Activated T-cell treated with anti-CD3 and anti-CD28 coated beads, Interleukin-2, amount 50 U/mL, for 4 hours (primary cell): ENCODE measurements at regions not wholly inside any gene's neighbourhood (a gene's known extent, or its start where the extent isn't known, plus 50 kb on each side); places are given as distances from the start of the nearest gene placed in this dataset.

Source experiments
- ATAC-seq, 2 donors: fragments of 200-7000 bp; cut with Tn5 transposase; one replicate each; pipeline ENCODE4 v1.10.0; 2021
- DNase-seq: peaks from one replicate; pipeline ENCODE4 v3.0.0-alpha.2; 2020
- H3K27me3 Mint-ChIP-seq: one replicate; pipeline ENCODE4 v1.8.0; 2021; ENCODE audit warnings: low read depth, mixed read lengths
- H3K36me3 Mint-ChIP-seq: one replicate; pipeline ENCODE4 v1.8.0; 2022; ENCODE audit warnings: mixed read lengths; ENCODE audit not compliant: insufficient read depth
- H3K4me1 Mint-ChIP-seq: one replicate; pipeline ENCODE4 v1.8.0; 2021; ENCODE audit warnings: low read depth, mixed read lengths
- H3K4me3 Mint-ChIP-seq: one replicate; pipeline ENCODE4 v1.8.0; 2021; ENCODE audit warnings: mild to moderate bottlenecking, moderate library complexity, mixed read lengths
- H3K9me3 Mint-ChIP-seq: one replicate; pipeline ENCODE4 v1.8.0; 2021; ENCODE audit warnings: mixed read lengths

GRCh38 chr11:134558916-134559601 lies 147.0 kb upstream of the B3GAT1 start:
- Mint-ChIP-seq H3K9me3 (no peaks in the 10 kb centered on the region), H3K4me3 (no peak overlapping the region), H3K36me3 (no peaks in the 10 kb centered on the region), H3K4me1 (no peaks in the 10 kb centered on the region), H3K27me3 (peaks cover 11% of the 10 kb centered on the region)
- ATAC-seq (no peak), DNase-seq (no peak)

DNA sequence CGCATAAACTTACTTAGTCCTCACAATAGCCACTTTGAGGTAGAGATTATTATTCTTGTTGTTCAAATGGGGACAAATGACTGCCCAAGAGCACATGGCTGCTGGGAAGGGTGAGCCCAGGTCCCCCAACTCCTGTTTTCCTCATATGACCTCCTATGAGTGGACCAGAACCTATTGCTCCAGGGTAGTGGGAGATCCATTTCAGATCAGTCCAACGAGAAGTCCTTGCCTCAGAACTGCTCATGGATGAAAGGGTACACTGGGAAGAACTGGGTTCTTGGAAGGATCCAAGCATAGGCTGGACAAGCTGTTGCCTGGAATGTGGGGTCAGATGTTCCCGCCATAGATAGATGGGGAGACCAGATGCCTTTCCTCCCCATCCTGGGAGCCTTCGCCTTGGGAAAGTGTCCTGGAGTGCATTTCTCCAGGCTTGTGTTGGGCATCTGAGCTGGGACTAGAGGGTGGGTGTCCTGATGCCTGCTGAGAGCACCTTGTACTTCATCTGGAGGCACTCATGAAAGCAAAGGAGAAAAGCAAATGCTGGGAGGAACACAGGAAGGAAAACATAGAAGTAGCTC lies 146.3 kb upstream of the B3GAT1 start:
- no peak for DNase-seq
- no peak for ATAC-seq
- no peak overlapping the region for H3K4me3 Mint-ChIP-seq

DNA sequence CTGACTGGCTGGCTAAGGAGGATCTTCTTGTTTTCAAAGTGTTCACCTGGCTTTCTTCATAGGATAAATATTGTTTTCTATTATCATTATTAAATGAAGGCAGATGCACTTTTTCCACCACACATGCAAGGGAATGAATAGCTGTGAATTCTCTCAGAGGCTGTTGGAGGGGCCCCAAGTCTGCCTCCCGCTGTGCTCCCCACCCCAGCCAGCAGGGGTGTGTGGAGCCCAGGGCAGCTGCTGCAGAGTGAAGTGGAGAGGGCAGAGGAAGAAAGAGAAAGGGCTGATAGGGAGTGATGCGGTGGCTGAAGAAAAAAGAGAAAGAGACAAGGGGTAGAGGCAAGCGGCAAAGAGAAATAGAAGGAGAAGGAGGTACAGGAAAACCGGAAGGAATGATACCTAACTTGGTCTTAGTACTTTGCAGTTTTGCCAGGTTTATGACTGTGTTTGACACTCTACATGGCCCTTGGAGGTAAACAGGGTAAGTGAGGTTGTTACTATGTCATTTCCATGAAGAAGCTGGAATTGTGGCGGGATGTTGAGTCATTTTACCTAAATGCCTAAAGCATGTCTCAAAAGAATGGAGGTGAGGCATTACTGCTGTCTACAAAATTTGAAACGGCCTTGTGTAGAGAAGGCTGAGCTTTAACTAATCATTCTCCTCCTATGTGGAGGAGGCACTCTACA lies 145.7 kb upstream of the B3GAT1 start:
- DNase-seq (no peak), ATAC-seq (no peak)
- H3K27me3 Mint-ChIP-seq, result peaks cover 11% of the 10 kb centered on the region
- H3K4me3 Mint-ChIP-seq, result no peak overlapping the region
- no peaks in the 10 kb centered on the region for H3K4me1 Mint-ChIP-seq
- no peaks in the 10 kb centered on the region for H3K36me3 Mint-ChIP-seq
- H3K9me3 Mint-ChIP-seq, result no peaks in the 10 kb centered on the region

More for the DNA sequence above, 146.3 kb upstream of the B3GAT1 start:
- Mint-ChIP-seq H3K27me3 (peaks cover 11% of the 10 kb centered on the region), H3K9me3 (no peaks in the 10 kb centered on the region), H3K36me3 (no peaks in the 10 kb centered on the region), H3K4me1 (no peaks in the 10 kb centered on the region)

DNA sequence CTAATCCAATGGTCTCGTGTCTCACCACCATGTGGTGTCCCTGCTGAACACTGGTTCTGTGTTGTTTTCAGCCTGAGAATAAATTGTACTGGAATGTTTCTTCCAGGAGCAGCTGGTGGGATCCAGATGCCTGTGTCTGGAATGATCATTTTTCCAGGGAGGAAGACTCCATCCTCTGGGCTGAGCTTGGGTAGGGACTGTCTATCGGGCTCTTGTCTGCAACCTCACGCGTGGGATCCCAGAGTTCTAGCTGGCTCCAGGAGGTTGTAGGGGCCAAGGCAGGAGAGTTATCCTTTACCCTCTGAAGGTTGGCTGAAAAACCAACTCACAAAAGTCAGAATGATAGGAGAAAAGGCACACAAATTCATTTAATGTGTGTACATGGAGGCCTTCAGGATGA lies 144.1 kb upstream of the B3GAT1 start:
- no peak for DNase-seq
- Mint-ChIP-seq H3K4me3 (no peak overlapping the region), H3K27me3 (peaks cover 17% of the 10 kb centered on the region), H3K36me3 (no peaks in the 10 kb centered on the region), H3K9me3 (no peaks in the 10 kb centered on the region), H3K4me1 (no peaks in the 10 kb centered on the region)
- ATAC-seq, result no peak

- H3K36me3 Mint-ChIP-seq, result no peaks in the 10 kb centered on the region
- no peaks in the 10 kb centered on the region for H3K4me1 Mint-ChIP-seq
- no peak overlapping the region for H3K4me3 Mint-ChIP-seq
- peaks cover 18% of the 10 kb centered on the region for H3K27me3 Mint-ChIP-seq
- H3K9me3 Mint-ChIP-seq, result no peaks in the 10 kb centered on the region
- no peak for DNase-seq
- ATAC-seq, result no peak
These were observed 143.5 kb upstream of the B3GAT1 start for GRCh38 chr11:134555510-134555909.

DNA sequence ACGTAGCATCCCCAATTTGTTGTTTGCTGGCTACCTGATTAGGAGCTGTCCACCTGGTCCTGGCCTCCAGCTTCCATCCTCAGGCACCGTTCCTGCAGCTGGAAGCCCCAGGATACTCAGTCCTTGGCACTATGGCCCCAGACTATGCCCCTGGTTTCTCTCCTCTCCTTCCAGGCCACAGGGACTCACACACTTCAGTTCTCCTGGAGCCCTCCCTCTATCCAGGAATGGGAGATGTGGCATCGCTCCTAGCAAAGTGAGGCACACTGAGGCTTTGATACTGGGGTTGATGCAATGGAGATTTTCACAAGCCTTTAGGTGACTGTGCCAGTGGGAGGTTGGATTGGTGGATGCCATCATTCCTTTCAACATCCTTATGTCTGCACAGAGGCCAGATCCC lies 142.8 kb upstream of the B3GAT1 start:
- no peaks in the 10 kb centered on the region for H3K4me1 Mint-ChIP-seq
- no peak overlapping the region for H3K4me3 Mint-ChIP-seq

GRCh38 chr11:134554106-134554505 lies 142.1 kb upstream of the B3GAT1 start:
- DNase-seq (no peak), ATAC-seq (no peak)

More for the DNA sequence above, 142.8 kb upstream of the B3GAT1 start:
- ATAC-seq (no peak), DNase-seq (no peak)
- H3K36me3 Mint-ChIP-seq, result no peaks in the 10 kb centered on the region
- no peaks in the 10 kb centered on the region for H3K9me3 Mint-ChIP-seq
- H3K27me3 Mint-ChIP-seq, result peaks cover 18% of the 10 kb centered on the region

GRCh38 chr11:134552749-134553148 lies 140.7 kb upstream of the B3GAT1 start:
- Mint-ChIP-seq H3K4me1 (no peaks in the 10 kb centered on the region), H3K27me3 (peaks cover 8% of the 10 kb centered on the region), H3K36me3 (no peaks in the 10 kb centered on the region), H3K9me3 (no peaks in the 10 kb centered on the region), H3K4me3 (no peak overlapping the region)
- DNase-seq, result no peak
- no peak for ATAC-seq

More at GRCh38 chr11:134554106-134554505, 142.1 kb upstream of the B3GAT1 start:
- no peaks in the 10 kb centered on the region for H3K36me3 Mint-ChIP-seq
- H3K4me1 Mint-ChIP-seq, result no peaks in the 10 kb centered on the region
- peaks cover 14% of the 10 kb centered on the region for H3K27me3 Mint-ChIP-seq
- no peak overlapping the region for H3K4me3 Mint-ChIP-seq
- H3K9me3 Mint-ChIP-seq, result no peaks in the 10 kb centered on the region

DNA sequence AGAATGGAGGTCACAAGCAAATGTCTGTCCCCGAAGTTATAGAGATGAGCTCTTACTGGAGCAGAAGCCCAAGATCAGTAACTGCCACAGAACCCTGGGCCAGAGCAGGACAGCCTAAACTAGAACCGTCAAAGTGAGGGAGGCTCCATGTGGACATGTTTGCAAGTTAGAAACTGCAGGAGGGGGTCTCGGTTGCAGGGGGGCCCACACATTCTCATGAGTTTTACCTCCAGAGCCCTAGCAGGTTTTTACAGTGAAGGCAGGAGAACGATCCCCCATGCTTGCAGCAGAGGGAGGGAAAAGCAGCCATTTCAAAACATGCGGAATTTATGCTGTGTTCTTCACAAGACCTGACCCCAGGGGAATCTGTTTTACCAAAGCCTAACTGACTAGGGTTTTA lies 133.5 kb upstream of the B3GAT1 start:
- no peaks in the 10 kb centered on the region for H3K36me3 Mint-ChIP-seq

GRCh38 chr11:134544095-134544815 lies 132.2 kb upstream of the B3GAT1 start:
- H3K4me1 Mint-ChIP-seq, result no peaks in the 10 kb centered on the region
- no peak for DNase-seq
- H3K4me3 Mint-ChIP-seq, result no peak overlapping the region
- H3K27me3 Mint-ChIP-seq, result peaks cover 8% of the 10 kb centered on the region
- ATAC-seq, result no peak
- H3K36me3 Mint-ChIP-seq, result no peaks in the 10 kb centered on the region
- no peaks in the 10 kb centered on the region for H3K9me3 Mint-ChIP-seq

More for the DNA sequence above, 133.5 kb upstream of the B3GAT1 start:
- no peak for DNase-seq
- H3K4me1 Mint-ChIP-seq, result no peaks in the 10 kb centered on the region
- no peaks in the 10 kb centered on the region for H3K9me3 Mint-ChIP-seq
- peaks cover 3% of the 10 kb centered on the region for H3K27me3 Mint-ChIP-seq
- ATAC-seq, result no peak
- no peak overlapping the region for H3K4me3 Mint-ChIP-seq

DNA sequence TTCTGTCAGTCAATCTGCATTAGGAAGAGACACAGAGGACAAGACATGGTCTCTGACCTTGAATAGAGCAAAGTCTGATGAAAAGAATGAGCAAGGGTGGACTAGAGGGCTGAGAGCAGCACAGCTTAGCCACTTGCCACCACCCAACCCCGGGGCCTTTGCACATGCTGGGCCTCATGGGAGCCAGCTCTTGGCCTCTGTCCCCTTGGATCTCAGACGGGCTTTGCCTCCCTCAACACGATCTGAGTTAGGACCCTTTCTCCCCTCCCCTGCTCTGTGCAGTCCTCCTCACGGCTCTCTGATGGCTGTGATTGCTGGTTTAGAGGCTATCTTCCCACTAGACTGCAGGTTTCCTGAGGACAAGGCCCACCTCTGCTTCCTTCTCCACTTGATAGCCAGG lies 131.6 kb upstream of the B3GAT1 start:
- H3K27me3 Mint-ChIP-seq, result peaks cover 8% of the 10 kb centered on the region
- ATAC-seq (no peak), DNase-seq (no peak)
- no peaks in the 10 kb centered on the region for H3K36me3 Mint-ChIP-seq
- no peaks in the 10 kb centered on the region for H3K4me1 Mint-ChIP-seq
- H3K9me3 Mint-ChIP-seq, result no peaks in the 10 kb centered on the region
- no peak overlapping the region for H3K4me3 Mint-ChIP-seq

- ATAC-seq (no peak), DNase-seq (no peak)
- Mint-ChIP-seq H3K36me3 (no peaks in the 10 kb centered on the region), H3K9me3 (no peaks in the 10 kb centered on the region), H3K4me3 (no peak overlapping the region), H3K27me3 (peaks cover 10% of the 10 kb centered on the region), H3K4me1 (no peaks in the 10 kb centered on the region)
These were observed 131.2 kb upstream of the B3GAT1 start for GRCh38 chr11:134543241-134543640.

GRCh38 chr11:134542401-134543165 lies 130.5 kb upstream of the B3GAT1 start:
- H3K9me3 Mint-ChIP-seq, result no peaks in the 10 kb centered on the region
- H3K36me3 Mint-ChIP-seq, result no peaks in the 10 kb centered on the region
- DNase-seq, result no peak
- H3K4me3 Mint-ChIP-seq, result no peak overlapping the region
- no peaks in the 10 kb centered on the region for H3K4me1 Mint-ChIP-seq
- ATAC-seq, result no peak
- H3K27me3 Mint-ChIP-seq, result peaks cover 15% of the 10 kb centered on the region

- Mint-ChIP-seq H3K9me3 (no peaks in the 10 kb centered on the region), H3K27me3 (peaks cover 19% of the 10 kb centered on the region), H3K36me3 (no peaks in the 10 kb centered on the region), H3K4me3 (no peak overlapping the region), H3K4me1 (no peaks in the 10 kb centered on the region)
- ATAC-seq (no peak), DNase-seq (no peak)
These were observed 129.9 kb upstream of the B3GAT1 start for GRCh38 chr11:134541951-134542350.
